Large intestine (tissue), 3 donors: ENCODE measurements at regions not wholly inside any gene's neighbourhood (a gene's known extent, or its start where the extent isn't known, plus 50 kb on each side); places are given as distances from the start of the nearest gene placed in this dataset.
"Not testable (repeated sequence)": the region's sequence is repeated elsewhere in the genome, so short reads cannot be mapped to it uniquely, and the experiment has no call there.

Source experiments
- DNase-seq, 2 donors: peaks; one replicate each; pipeline versions ENCODE4 v3.0.0 to v3.0.0-alpha.2; 2013
- H3K27ac ChIP-seq: one replicate; pipeline ENCODE4 v1.5.1; 2013; ENCODE audit warnings: low read length
- H3K27me3 ChIP-seq: 2 replicates; pipeline ENCODE4 v1.6.1; 2013; ENCODE audit warnings: low read length; ENCODE audit not compliant: control insufficient read depth, insufficient read depth
- H3K36me3 ChIP-seq: 2 replicates; pipeline ENCODE4 v1.6.1; 2013; ENCODE audit warnings: low read length; ENCODE audit not compliant: control insufficient read depth, insufficient read depth
- H3K4me1 ChIP-seq: one replicate; pipeline ENCODE4 v1.6.1; 2013; ENCODE audit warnings: low read length; ENCODE audit not compliant: control insufficient read depth, insufficient read depth
- H3K4me3 ChIP-seq: one replicate; pipeline ENCODE4 v1.5.1; 2013; ENCODE audit warnings: low read length
- H3K9me3 ChIP-seq: one replicate; pipeline ENCODE4 v1.6.1; 2013; ENCODE audit warnings: mild to moderate bottlenecking, low read depth, low read length, moderate library complexity; ENCODE audit not compliant: control insufficient read depth
- WGBS: methylation state at CpG from one replicate; pipeline ENCODE4 v1.1.5; 2013; ENCODE audit warnings: low lambda C conversion rate; ENCODE audit not compliant: insufficient coverage; 5-methylcytosine and 5-hydroxymethylcytosine counted together

- Histone ChIP-seq H3K9me3 (peaks cover 3% of the 10 kb centered on the region), H3K27me3 (no peaks in the 10 kb centered on the region), H3K4me1 (peaks cover 41% of the 10 kb centered on the region), H3K36me3 (no peaks in the 10 kb centered on the region), H3K27ac (no peak overlapping the region), H3K4me3 (no peak overlapping the region)
- DNase-seq: no peak
- no CpG with 5 or more reads among the region's 7 CpGs for WGBS
Measured at GRCh38 chr2:67895227-67895941, 167.4 kb downstream of the C1D start.

- no peaks in the 10 kb centered on the region for H3K27me3 ChIP-seq
- H3K4me1 ChIP-seq: peaks cover 35% of the 10 kb centered on the region
- H3K36me3 ChIP-seq: no peaks in the 10 kb centered on the region
- no peak for DNase-seq
- no peak overlapping the region for H3K4me3 ChIP-seq
- no peak overlapping the region for H3K27ac ChIP-seq
- H3K9me3 ChIP-seq: peaks cover 8% of the 10 kb centered on the region
- WGBS: no CpG with 5 or more reads among the region's 8 CpGs
Measured at GRCh38 chr2:67896076-67896475, 166.7 kb downstream of the C1D start.

GRCh38 chr2:67896476-67896875 lies 166.3 kb downstream of the C1D start:
- Histone ChIP-seq H3K27me3 (no peaks in the 10 kb centered on the region), H3K4me1 (peaks cover 31% of the 10 kb centered on the region), H3K4me3 (no peak overlapping the region), H3K9me3 (peaks cover 12% of the 10 kb centered on the region), H3K36me3 (no peaks in the 10 kb centered on the region), H3K27ac (no peak overlapping the region)
- DNase-seq: no peak
- WGBS: no CpG with 5 or more reads among the region's 2 CpGs

GRCh38 chr2:67898595-67898994 lies 164.2 kb downstream of the C1D start:
- no peak for DNase-seq
- H3K4me1 ChIP-seq: peaks cover 14% of the 10 kb centered on the region
- H3K27me3 ChIP-seq: no peaks in the 10 kb centered on the region
- no peak overlapping the region for H3K4me3 ChIP-seq
- H3K27ac ChIP-seq: no peak overlapping the region
- H3K9me3 ChIP-seq: peaks cover 13% of the 10 kb centered on the region
- no CpG with 5 or more reads among the region's 4 CpGs for WGBS
- no peaks in the 10 kb centered on the region for H3K36me3 ChIP-seq

GRCh38 chr2:67899187-67899586 lies 163.6 kb downstream of the C1D start:
- no CpG with 5 or more reads among the region's 5 CpGs for WGBS
- H3K4me1 ChIP-seq: peaks cover 8% of the 10 kb centered on the region
- no peaks in the 10 kb centered on the region for H3K27me3 ChIP-seq
- H3K4me3 ChIP-seq: no peak overlapping the region
- H3K27ac ChIP-seq: no peak overlapping the region
- DNase-seq: no peak
- peaks cover 13% of the 10 kb centered on the region for H3K9me3 ChIP-seq
- no peaks in the 10 kb centered on the region for H3K36me3 ChIP-seq

- Histone ChIP-seq H3K27ac (no peak overlapping the region), H3K36me3 (no peaks in the 10 kb centered on the region), H3K9me3 (peaks cover 10% of the 10 kb centered on the region), H3K4me3 (no peak overlapping the region), H3K4me1 (peaks cover 1% of the 10 kb centered on the region), H3K27me3 (no peaks in the 10 kb centered on the region)
- DNase-seq: no peak
- no CpG with 5 or more reads among the region's 1 CpG for WGBS
Measured at GRCh38 chr2:67900826-67901225, 162.0 kb downstream of the C1D start.

- H3K9me3 ChIP-seq: peaks cover 10% of the 10 kb centered on the region
- no peaks in the 10 kb centered on the region for H3K36me3 ChIP-seq
- WGBS: no CpG with 5 or more reads among the region's 3 CpGs
- DNase-seq: no peak
- H3K4me3 ChIP-seq: no peak overlapping the region
- H3K27ac ChIP-seq: no peak overlapping the region
- H3K27me3 ChIP-seq: no peaks in the 10 kb centered on the region
- no peaks in the 10 kb centered on the region for H3K4me1 ChIP-seq
Measured at GRCh38 chr2:67904566-67904965, 158.2 kb downstream of the C1D start.

GRCh38 chr2:67904966-67905365 lies 157.8 kb downstream of the C1D start:
- DNase-seq: no peak
- no peak overlapping the region for H3K4me3 ChIP-seq
- no peaks in the 10 kb centered on the region for H3K36me3 ChIP-seq
- no peaks in the 10 kb centered on the region for H3K27me3 ChIP-seq
- H3K9me3 ChIP-seq: peaks cover 10% of the 10 kb centered on the region
- no CpG with 5 or more reads among the region's 4 CpGs for WGBS
- no peaks in the 10 kb centered on the region for H3K4me1 ChIP-seq
- no peak overlapping the region for H3K27ac ChIP-seq

- H3K27ac ChIP-seq, DNase-seq, H3K9me3 ChIP-seq, H3K4me3 ChIP-seq, H3K4me1 ChIP-seq, H3K27me3 ChIP-seq, H3K36me3 ChIP-seq: not testable (repeated sequence)
Measured at GRCh38 chr2:67906547-67906946, 156.3 kb downstream of the C1D start.

GRCh38 chr2:67917332-67918054 lies 145.3 kb downstream of the C1D start:
- WGBS: no CpG with 5 or more reads among the region's 2 CpGs
- Histone ChIP-seq H3K9me3 (no peaks in the 10 kb centered on the region), H3K27ac (no peak overlapping the region), H3K4me1 (no peaks in the 10 kb centered on the region), H3K4me3 (no peak overlapping the region), H3K27me3 (no peaks in the 10 kb centered on the region), H3K36me3 (no peaks in the 10 kb centered on the region)
- no peak for DNase-seq

- Histone ChIP-seq H3K9me3 (no peaks in the 10 kb centered on the region), H3K27me3 (no peaks in the 10 kb centered on the region), H3K36me3 (no peaks in the 10 kb centered on the region), H3K4me1 (no peaks in the 10 kb centered on the region), H3K4me3 (no peak overlapping the region), H3K27ac (no peak overlapping the region)
- DNase-seq: no peak
- WGBS: no CpG with 5 or more reads among the region's 3 CpGs
Measured at GRCh38 chr2:67918471-67918870, 144.3 kb downstream of the C1D start.
